Fibroblast of upper back skin (primary cell): ENCODE measurements at regions not wholly inside any gene's neighbourhood (a gene's known extent, or its start where the extent isn't known, plus 50 kb on each side); places are given as distances from the start of the nearest gene placed in this dataset.
A peak's percentile ranks its signal among the peaks of the same experiment; 100 is the strongest.
"Not testable (repeated sequence)": the region's sequence is repeated elsewhere in the genome, so short reads cannot be mapped to it uniquely, and the experiment has no call there.

Experiments
- DNase-seq: peaks from one replicate; pipeline ENCODE4 v3.0.0-alpha.2; 2013

DNA sequence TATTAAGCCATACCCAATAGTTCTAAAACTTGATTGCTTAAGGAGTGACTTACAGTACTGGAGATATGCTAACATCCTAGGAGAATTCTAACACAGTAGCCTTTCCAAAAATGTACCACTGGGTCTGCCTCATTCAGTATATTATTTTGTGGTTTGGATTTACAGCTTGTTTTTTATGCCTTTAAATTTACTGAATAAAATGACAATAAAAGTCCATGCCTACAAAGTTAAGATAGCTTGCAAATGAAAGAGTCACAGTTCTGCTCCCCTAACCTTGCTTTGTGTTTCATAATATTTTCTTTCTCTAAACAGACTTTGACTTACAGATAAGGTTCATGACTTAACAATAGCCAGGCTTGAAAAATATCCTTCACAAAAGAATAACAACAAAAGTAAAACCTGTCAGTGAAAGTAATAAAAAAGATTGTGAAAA, 951.1 kb upstream of the NUDT12 start:
- no peak for DNase-seq

DNA sequence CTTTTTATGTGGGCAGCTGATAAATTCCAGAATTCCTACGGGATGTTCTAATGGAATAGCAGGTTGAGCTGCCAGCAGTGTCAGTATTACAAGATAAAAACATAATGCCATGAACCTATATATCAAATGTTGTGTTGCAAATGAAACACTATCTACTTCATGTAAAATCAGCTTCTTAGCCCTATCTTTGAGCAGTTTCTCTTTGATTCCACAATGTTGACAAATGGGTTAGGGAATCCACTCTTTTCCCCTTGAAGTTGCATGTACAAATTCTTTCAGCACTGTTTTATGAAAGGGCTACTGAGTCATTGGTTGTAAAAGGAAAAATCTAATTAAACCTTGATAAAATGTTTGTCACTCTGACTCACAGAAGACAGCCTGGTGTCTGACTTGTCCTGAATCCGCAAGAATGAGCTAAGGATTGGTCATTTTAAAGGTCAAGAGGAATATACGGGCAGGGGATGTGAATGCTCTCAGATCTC, 950.6 kb upstream of the NUDT12 start:
- peak; percentile 37 for DNase-seq

DNA sequence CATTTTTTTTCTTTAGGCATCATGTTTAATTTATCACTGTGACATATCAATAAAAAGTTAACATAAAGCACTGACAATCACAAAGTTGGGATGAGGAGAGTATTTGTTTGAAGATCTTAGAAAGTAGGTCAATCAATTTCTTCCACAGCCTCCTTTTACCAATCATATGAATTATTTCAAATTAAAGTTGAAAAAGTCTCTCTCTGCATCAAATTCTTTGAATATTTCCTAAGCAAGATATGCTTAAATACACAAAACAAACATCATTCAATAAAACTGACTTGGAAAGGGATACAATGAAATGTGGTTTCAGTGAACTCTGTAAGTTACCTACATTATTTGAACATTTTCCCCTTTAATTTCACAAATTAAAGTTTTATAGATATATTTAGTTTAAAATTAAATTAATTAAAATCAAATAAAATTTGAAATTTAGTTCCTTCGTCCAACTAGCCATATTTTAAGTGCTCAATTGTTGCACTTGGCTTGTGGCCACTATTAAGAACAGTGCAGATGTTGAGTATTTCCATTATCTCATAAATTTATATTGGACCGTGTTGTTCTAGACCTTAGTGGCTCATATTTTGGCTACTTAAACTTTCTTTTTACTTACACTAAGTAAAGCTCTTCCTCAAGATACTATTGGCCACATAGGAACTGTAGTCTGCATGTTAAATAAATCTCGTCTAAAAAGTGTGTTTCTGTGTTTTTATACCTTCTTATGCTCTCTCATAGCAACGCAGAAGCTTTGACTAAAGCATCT, 949.7 kb upstream of the NUDT12 start:
- DNase-seq, result no peak

GRCh38 chr5:104498281-104498680, 935.7 kb upstream of the NUDT12 start:
- DNase-seq, result peak; percentile 27

GRCh38 chr5:104494083-104494482, 931.5 kb upstream of the NUDT12 start:
- no peak for DNase-seq

DNA sequence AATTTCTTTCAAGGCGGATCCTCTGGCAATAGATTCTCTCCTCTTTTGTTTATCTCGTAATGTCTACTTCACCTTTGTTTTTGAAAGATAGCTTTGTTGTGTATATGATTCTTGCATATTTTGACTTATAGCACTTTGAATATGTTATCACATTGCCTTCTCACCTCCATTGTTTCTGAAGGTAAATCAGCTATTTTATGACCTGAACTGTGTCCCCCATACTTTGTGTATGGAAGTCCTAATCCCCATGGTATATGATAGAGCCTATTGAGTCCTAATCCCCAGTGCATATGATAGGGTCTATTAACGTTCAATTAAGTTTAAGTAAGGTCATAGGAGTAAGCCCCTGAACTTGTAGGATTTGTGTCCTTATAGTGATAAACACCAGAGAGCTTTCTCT, 910.2 kb upstream of the NUDT12 start:
- DNase-seq, result no peak

GRCh38 chr5:104456122-104456521, 893.5 kb upstream of the NUDT12 start:
- no peak for DNase-seq

DNA sequence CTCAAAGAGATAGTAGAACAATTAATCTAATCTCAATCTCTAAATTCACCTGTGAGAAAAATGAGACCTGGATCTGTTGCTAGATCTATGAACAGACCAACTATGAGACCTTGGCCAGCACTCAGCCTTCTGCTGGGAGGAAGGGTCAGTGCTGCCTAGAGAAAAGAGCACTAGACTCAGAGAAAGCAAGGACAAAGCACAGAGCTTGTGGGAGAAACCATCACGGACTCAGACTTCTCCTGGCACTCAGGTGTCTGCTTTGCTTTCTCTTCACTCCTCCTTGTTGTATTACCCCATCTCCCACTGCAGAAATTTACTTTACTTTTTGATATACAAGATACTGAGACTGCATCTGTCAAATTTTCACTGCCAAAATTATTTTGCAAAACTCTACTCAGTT, 890.0 kb upstream of the NUDT12 start:
- DNase-seq, result no peak

- DNase-seq, result not testable (repeated sequence)
Observed at GRCh38 chr5:104451911-104452310, 889.3 kb upstream of the NUDT12 start.

DNA sequence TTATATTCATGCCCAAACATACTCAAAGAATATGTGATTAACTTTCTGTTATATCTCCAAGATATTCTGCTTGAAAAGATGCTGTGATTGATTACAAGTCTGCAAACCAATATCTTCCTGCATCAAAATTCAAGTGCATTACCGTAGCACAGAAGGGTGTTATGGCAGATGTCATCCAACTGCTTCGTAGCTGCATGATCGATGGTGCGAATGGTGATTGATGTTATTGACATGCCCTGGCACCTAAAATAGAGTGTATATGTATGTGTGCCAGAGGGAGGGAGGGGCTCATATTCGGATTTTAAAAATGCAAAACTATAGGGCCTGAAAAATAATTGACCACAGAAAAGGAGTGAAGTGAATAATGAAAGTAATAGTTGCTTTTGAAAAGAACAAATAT, 882.1 kb upstream of the NUDT12 start:
- DNase-seq, result no peak

DNA sequence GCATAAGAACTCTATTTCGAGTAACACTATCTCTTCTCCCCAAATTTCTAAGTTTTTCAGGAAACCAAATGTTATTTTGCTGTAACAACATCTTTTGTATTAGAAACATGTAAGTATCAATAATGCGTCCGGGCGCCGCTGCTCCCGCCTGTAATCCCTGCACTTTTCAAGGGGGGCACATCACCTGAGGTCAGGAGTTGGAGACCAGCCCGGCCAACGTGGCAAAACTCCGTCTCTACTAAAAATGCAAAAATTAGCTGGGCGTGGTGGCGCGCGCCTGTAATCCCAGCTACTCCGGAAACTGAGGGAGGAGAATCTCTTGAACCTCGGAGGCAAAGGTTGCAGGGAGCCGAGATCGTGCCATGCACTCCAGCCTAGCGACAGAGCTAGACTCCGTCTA, 881.1 kb upstream of the NUDT12 start:
- no peak for DNase-seq

DNA sequence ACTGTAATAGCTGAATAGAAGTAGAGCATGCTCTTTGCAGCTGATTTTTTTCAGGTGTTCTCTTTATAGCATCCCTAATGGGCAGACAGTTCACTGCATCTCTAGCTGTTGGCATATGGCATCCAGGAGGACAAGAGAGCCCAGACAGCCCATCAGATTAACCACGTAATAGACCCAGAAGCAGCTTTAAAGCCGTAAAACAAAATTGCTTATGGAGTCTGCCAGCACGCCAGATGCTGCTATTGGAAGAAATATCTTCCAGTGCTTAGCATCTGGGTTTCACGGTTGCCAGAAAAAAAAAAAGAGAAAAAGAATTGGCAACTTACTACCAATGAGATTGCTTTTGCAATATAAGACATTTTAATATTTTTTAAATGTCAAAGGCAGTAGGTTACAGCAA, 869.4 kb upstream of the NUDT12 start:
- peak; percentile 43 for DNase-seq

DNA sequence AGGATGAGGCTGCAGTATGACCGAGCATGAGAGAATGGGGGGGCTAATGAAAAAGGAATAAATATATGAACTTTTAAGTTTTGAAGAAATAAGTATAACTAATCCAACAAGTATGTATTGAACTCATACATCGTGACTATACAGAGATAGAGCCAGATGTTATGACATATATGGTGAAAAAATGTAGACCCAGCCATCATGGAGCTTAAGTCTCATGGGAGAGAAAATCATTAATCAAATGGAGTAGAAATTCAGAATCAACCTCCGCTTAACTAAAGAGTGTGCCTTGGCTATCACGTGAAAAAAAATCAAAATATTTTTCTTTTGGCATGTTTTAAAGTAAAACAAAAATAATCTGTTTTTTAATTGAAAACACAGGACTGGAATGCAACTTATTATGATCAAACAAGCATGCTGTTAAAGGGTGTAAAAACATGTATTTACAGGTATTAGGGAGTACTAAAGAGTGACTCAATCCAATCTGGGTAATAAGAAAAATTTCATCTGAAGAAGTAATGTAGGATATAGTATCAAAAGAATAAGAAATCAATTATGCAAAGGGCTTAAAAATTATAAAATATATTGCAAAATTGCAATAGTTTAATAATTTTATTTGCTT, 868.5 kb upstream of the NUDT12 start:
- DNase-seq, result peak; percentile 85

DNA sequence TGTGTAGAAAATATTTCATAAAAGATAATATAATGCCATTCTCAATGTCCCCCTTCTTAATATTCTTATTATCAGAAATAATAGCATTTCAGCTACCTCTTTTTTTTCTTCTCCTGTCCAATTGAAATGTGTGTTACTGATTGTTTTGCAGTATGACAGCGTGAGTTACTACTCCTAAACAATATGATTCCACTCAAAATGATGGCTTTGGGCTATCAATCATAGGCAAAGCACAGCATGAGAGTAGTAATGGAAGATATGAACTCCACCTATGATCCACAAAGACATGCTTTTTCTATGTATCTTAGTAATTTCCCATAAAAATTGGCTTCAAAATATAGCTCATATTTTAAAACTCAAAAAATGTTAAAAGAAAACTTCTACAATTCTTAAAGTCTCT, 867.3 kb upstream of the NUDT12 start:
- DNase-seq, result no peak

- peak; percentile 11 for DNase-seq
Observed at GRCh38 chr5:104421431-104421830, 858.8 kb upstream of the NUDT12 start.

- no peak for DNase-seq
Observed at GRCh38 chr5:104418056-104418455, 855.5 kb upstream of the NUDT12 start.

- peak; percentile 24 for DNase-seq
Observed at GRCh38 chr5:104412649-104413240, 850.2 kb upstream of the NUDT12 start.

DNA sequence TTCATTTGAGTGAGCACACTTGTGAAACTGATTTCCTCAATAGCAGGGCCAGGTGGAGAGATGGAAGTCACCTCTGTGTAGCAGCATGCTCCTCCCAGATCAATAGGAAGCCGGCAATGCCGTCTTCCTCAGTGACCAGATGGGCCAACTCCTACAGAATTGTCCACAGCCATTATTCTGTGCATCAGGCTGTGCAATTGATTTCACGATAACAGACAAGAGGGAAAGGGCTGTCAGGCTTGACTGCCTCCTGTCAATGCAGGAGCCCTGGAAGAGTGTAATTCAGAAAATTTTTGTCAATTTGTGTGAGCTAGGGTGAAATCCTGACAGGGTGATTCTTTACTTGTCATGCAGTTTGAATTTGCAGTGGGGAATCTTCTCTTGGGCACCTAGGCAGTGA, 838.4 kb upstream of the NUDT12 start:
- no peak for DNase-seq

DNA sequence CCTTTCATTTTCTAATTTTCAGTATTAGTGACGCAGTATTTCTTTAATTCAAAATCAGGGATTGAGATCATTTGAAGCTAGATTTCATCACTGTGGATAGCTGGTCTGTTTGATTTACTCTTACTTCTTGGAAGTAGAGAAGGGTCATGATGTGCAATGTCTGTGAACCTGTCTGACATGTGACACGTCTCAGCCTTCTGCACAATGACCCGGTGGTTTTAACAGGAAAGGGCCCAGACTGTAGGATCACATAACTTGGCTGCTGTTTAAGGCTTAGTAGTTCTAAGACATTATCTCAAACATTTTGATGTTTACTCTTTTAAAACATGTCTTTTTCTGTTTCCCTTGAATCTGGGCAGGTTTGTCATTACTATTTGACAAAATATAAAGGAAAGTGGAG, 823.3 kb upstream of the NUDT12 start:
- DNase-seq, result no peak

GRCh38 chr5:104375345-104375744, 812.8 kb upstream of the NUDT12 start:
- DNase-seq, result no peak

- DNase-seq, result peak; percentile 4
Observed at GRCh38 chr5:104372796-104373195, 810.2 kb upstream of the NUDT12 start.

- no peak for DNase-seq
Observed at GRCh38 chr5:104372376-104372775, 809.8 kb upstream of the NUDT12 start.

DNA sequence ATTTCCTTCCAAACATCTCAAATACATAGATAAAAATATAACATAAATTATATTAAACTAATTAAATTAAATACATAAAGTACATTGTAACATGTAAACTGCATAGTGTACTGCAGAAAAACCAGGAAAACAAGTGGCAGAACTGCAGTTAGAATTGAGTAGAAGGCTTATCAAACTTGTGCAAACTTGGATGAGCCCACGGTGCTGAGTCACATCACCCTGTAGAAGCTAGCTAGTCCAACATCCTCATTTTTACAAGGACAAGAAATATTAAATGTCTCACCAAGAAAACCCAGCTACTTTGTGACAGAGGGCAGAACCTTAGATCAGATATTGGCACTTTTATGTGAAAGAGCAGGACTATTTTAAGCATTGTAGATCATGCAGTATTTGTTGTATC, 807.9 kb upstream of the NUDT12 start:
- no peak for DNase-seq

DNA sequence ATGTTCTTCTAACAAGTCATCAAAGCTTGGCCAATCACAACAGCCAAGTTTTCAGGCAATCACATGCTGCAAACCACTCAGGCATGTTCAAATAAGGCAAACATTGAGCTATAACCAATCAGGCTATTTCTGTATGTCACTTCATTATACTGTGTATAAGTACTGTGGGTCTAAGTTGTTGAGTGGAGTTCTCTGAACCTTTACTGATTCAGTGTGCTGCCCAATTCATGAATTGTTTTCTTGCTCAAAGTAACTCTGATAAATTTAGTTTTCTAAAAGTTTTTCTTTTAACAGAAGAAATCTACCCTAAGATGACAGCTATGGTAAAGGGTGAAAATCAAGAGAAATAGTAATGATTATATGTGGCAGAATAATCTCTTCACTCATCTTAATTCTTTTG, 805.4 kb upstream of the NUDT12 start:
- no peak for DNase-seq
